Globus pallidus (tissue), 1 donor: ENCODE measurements at regions not wholly inside any gene's neighbourhood (a gene's known extent, or its start where the extent isn't known, plus 50 kb on each side); places are given as distances from the start of the nearest gene placed in this dataset.

Experiments used
- DNase-seq: peaks from one replicate; pipeline ENCODE4 v3.0.0-alpha.2; 2015; ENCODE audit warnings: low spot score

DNA sequence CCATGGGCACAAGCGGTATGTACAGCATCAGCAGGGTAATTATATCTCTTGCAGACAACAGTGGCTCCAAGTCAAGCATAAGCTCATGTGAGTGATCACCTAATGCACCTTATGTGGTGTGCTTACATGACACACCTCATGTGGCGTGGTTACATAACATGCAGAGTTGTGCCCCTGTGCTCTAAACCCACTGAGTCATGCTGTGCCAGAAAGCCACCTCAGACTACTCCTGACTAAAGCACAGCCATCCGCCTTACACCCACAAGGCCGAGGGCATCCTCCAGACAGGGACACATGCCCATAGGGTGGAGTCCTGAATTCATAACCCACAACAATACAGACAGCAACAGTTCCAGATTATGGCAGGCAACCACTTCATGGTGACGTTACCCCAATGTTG is 163.7 kb upstream of the SLC30A5 start:
- DNase-seq, result no peak

DNA sequence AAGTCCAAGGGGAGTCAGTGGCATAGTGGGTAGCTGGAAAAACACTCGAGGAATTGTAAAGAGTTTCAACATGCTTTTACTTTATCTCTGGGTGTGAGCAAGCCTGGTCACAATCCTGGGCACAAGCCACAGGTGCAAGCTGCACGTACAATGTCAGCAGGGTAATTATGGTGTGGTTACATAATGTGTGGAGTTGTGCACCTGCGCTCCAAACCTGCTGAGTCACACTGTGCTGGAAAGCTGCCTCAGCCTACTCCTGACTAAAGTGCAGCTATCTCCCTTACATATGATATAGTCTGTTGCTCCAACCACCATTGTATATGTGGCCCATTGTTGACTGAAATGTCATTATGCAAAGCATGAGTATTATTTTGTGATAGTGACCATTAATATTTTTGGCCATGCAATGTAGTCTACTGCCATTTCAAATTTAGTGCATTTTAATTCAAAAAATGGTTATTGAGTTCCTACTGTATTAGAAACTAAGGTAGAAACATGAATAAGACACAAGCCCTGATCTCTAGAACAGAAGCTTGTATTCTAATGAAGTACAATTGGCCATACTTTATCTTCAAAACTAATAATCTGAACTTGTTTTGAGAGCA is 160.9 kb upstream of the SLC30A5 start:
- DNase-seq, result no peak

DNA sequence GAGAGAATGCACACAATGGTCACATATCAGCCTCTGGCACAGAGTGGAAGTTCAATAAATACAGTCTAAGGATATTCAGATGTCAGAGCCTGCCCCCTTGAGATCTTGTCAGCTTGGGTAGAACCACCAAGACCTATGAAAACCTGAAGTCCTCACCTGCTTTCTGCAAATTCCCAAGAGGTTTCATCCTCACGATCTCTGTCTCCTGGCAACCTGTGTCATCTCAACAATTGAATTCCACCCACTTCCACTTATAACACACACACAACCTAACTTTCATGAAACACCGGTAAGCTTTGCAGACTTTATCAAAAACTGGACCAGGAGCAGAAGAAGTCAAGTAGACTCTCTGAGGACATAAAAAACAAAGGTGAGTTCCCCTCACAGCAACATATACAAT is 151.6 kb upstream of the SLC30A5 start:
- no peak for DNase-seq

DNA sequence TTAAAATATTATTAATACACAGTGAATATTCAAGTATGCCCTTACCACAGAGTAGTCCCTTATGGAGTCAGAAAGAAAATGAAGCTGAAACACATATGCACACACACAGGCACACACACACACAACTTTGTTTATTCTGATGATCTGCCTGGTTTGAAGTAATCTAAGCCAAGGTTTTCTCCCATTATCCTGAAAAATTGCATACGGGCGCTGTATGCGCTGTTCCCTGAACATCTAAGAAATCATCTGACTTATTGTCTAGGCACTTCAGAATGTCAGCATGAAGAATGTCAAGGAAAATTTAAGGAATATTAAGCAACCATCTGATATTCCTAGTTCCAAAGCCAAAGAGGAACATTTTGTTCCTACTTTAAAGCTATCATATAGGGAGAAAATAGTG is 147.1 kb upstream of the SLC30A5 start:
- no peak for DNase-seq

DNA sequence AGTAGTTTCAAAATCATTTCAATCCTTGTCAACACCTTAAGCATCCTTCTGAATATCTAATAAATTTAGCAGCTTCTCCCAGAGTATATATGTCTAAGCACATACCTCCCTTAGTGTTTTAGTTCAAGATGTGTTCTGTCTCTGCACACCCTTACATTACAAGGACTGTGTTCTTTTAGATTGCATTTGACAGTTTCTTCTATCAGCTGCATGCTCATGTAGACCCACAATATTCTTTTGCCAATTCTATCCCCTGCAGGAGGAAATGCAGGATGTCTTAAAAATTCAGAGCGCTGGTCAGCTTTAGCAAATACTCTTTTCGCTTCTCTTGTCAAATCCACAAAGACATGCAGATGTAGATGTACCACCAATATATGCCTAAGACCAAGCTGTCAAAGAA is 145.8 kb upstream of the SLC30A5 start:
- DNase-seq, result no peak

DNA sequence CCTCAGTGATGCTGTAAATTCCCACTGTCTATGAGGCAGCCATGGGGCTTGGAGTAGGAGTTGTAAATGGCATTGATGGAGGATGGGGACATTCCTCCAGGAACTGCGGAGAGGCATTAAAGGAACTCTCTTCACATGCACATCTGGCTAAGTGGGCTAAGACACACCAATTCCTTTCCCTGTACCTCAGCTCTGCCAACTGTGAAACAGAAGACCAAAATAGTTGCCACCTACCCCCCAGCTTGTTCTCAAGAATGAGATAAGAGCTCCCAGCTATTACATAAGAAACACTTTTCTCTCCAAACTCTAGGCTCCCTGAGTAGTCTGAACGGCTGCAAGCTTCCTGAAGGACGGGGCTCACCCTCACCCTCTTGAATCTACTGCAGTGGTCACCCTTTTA is 144.6 kb upstream of the SLC30A5 start:
- no peak for DNase-seq

DNA sequence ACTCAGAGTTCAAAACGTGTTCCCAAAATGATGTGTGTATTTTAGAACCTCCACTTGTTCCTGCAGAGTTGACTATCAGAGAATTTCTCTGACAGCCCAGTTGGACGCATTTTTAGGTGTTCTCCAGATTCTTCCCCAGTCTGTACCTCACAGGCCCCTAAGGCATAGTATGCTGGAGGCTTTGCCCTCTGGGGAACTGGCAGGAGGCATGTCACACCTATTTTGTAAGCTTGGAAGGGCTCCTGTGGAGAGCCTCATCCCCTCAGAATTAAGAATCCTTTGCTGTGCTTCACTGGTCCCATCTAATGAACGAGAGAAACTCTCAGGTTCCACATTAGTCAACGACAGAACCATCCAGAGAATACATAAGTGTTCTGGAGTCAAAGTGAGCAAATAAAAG is 144.1 kb upstream of the SLC30A5 start:
- no peak for DNase-seq

DNA sequence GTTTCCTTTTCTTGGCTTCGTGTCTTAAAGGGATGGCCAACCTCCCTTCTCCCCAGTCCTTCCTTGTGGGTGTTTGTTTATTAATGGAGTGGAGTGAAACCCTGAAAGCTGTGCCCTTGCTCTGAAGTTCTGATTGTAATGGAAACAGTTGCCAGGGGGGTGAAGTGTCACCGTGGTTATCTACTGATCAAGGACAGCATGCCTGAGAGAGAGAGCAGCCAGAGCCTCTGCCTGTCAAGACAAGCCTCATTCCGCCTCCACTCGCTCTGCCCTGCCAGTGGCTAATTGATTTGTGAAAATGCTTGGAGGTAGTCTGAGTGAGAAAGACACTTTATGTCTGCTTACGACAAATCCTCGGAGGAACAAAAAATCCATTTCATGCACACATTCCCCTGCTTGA is 143.7 kb upstream of the SLC30A5 start:
- no peak for DNase-seq

DNA sequence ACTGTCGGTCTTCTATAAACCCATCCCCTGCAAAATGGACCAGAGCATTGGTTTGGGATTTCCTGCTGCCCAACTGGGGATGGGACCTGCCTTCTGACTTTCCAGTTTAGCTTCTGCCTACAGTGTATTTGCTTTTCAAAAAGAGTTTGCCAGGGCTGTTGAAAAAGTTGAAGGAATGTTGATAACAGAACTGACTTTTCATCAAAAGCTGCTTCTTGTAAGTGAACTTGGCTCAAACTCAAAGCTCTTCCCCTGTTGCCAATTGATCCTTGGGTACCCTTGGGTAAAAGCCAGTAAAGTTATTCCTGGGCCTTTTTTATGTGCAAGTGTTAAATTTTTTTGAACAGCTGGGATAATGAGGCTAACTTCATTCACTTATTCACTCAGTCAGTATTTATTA is 142.9 kb upstream of the SLC30A5 start:
- DNase-seq, result no peak

DNA sequence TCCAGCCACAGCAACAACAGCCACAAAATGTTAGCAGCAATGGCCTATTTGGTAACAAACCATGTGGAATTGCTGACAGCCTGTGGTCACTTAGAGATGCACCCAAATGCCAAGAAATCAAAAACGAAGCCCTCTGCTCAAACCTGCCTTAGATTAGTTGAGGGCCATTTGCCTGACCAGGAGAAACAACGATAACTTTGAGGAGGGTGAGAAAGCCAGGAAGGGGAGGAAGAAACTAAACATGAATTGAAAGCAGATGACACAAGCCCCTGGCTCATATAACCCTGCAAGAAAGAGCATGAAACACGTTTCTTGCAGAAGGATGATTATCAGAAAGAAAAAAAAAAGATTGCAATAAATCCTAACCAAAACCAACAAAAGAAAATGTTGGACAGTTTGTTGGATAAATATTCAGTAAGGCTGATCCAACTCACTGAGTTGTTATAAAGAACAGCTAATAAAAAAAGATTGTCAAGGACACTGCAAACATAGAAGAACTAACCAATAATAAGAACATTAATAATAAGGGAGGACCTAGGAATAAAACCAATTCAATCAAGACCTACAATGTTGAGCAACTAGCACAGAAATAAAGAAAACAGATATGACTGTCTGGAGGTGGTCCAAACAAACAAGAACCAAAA is 140.5 kb upstream of the SLC30A5 start:
- no peak for DNase-seq

DNA sequence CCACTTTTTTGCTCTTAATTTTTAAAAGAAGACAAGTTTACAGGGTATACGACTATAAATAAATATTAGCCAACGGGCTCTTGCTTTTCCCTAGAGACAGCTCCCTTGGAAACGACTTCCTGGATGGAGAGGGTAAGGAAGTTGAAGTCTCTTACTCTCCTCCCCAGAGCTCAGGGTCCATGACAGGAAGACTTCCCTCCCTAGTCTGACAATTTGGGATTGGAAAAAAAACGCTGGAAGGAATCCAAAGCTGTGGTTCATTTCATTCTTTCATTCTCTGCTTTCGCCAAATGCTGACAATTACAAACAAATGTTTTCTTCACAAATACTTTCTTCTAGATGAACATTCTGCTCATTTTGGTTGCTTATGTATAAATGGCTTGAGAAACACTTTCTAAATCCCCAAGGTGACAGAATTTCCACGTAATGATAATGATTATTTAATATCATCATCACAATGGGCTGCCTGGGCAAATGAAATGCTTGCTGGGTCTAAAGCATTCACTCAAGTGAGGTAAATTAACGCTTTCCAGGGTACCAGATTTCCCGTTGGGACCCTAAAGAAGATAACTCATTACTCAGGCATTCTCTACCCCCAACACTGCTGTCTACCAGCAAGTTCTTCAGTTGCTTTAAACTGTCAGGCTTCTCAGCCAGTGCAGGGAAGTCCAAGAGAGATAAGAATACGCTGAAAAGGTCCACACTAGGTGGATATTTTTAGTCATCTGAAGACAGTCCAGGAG is 139.8 kb upstream of the SLC30A5 start:
- DNase-seq, result no peak

DNA sequence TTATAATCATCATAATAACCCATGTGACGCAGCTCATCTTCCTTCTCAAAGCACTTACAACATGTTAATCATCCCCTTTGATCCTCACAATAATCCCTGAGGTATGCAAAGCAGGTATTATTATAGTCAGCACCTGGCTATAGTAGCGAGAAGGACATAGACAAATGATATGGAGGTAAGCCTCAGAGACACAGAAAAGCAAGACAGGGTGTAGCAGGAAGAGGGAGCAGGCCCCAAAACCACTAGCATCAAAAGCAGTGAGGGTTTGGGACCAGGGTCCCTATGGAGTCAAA is 139.2 kb upstream of the SLC30A5 start:
- DNase-seq, result no peak

DNA sequence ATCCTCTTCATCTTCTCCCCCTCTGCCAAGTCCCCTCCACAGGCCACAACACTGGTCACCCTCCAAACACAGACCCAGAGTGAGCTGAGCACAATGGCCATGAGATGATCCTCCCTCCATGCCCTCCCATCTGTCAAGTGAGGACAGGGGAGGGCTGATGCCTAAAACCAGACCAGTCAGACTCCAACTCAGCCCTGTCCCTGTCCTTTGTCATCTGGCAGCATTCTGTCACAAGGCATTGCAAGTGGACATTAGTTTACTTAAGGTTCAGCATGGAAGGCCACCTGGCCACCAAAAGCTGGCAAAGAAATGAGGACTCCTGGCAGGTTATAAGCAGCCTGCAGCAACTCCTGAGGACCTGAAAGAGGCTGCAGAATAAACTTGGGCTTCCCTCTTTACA is 136.2 kb upstream of the SLC30A5 start:
- DNase-seq, result no peak

DNA sequence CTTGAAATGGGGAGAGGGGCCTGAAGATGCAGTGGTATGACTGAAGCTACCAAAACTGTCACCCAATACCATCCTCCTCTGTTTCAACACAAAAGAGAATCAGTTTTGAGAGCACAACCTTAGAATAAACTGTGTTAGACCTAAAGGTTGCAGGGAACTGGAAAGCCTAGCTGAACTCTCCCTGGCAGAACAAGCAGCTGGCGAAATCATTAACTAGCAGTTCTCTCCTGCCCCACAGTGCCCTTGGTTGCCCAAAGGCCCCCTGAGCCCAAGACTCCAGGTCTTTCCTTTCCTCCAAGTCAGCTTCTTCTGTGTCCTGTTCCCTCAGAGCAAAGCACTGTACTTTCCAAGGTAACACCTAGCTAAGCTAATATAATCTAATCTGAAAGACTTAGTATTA is 135.4 kb upstream of the SLC30A5 start:
- no peak for DNase-seq

DNA sequence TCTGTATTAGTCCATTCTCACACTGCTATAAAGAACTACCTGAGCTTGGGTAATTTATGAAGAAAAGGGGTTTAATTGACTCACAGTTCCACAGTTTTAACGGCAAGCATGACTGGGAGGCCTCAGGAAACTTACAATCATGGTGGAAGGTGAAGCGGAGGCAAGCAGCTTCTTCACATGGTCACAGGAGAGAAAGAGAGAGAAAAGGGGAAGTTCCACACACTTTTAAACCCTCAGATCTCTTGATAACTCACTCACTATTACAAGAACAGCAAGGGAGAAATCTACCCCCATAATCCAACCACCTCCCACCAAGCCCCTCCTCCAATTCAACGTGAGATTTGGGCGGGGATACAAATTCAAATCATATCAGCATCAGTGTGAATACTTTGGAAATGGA is 133.4 kb upstream of the SLC30A5 start:
- no peak for DNase-seq

DNA sequence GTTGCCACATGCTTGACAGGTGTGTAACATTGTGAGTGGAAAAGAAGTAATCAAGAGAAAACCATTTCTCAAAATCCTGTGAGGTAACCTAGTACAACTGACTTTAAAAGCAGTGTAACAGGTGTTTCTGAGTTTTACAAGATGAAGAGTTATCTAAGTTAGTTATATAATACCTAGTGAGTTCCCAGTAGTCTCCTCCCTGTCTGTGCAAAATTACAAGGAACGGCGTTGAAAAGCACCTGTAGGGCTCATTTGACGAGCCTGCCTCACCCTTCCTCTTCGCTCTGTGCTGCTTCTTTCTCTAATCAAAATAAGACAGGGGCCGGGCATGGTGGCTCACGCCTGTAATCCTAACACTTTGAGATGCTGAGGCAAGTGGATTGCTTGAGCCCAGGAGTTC is 132.9 kb upstream of the SLC30A5 start:
- DNase-seq, result no peak

DNA sequence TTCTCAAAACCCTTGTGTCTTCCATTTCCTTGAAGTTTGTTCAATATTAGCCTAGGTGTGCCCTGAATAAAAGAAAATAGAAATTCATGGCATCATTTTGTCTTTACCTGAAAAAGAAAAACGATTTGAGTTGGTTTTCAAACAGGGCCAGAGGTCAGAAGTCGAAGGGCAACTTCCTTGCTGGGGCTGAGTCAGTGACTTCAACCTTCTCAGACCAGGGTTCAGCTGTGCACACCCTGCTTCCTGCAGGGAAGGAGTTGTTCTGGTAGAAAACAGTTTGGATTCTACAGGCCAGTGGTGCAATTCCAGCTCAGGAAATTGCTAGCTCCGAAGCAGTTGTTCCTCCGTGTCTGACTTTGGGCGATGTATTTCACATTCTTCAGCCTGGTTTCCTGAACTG is 132.1 kb upstream of the SLC30A5 start:
- no peak for DNase-seq

DNA sequence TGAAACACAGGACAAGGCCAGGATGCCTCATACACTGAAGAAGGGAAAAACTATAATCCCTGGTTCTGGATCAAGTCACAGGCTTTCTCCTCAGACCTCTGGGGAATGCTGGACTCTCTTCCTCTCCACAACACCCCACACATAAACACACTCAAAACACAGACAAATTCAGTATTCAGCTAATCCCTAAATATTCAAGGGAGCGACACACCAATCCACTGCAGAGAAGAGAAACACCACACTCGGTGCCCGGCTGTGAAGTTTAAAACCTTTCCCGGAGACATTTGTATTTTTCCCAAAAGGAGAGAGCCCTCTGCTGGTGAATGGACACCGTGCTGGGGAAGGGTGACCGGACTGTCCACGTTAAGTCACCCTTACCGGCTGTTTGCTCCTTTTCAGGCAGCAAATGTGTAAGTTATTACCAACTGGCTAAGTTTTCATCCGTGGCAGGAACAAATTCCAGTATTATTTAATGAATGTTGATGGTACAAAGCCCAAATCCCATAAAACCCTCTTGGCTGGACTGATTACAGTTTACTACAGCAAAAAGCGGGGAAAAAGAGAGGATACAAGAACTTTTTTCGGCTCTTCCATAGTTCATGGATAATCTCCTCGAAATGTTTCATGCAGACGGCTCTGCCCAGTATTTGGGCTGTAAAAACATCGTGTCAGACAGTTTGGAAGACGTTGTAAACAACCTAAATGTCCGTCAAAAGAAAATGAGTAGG is 130.9 kb upstream of the SLC30A5 start:
- peak; percentile 68 for DNase-seq

DNA sequence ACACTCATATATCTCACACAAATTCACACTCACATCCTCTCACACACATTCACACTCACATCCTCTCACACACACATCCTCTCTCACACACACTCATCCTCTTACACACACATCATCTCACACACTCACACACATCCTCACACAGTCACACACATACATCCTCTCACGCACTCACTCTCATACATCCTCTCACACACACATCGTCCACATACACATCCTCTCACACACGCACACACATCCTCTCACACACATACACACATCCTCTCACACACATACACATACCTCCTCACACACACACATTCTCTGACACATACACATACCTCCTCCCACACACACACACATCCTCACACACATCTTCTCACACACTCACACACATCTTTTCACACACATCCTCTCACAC is 129.1 kb upstream of the SLC30A5 start:
- DNase-seq, result no peak

DNA sequence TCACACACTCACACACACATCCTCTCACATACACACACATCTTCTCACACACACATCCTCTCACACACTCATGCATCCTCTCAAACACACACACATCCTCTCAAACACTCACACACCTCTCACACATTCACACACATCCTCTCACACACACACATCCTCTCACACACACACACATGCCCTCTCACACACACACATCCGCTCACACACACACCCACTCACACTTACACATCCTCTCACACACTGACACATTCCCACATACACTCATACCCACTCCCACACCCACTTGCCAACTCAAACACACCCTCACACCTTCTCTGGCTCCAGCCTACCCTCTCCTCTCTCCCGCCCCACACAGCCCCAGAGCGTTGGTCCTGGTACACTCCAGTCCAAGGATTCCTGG is 127.9 kb upstream of the SLC30A5 start:
- no peak for DNase-seq

DNA sequence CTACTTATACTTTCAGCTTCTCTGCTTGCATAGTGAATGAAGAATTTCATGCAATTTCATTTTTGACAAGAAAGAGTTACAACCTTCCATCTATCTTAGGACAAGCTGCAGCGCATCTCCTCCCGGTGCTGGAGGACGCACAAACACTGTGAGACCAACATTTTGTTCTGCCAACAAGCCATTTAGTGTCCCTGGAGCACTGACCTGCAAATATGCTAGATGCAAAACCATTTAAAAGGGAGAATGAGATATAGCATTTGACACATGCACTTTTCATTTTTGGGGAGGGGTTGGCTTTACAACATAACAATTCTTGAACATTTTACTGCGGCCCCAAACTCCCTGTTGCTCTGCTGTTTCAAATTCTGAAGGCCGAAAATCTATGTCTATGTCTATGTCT is 127.2 kb upstream of the SLC30A5 start:
- DNase-seq, result no peak

DNA sequence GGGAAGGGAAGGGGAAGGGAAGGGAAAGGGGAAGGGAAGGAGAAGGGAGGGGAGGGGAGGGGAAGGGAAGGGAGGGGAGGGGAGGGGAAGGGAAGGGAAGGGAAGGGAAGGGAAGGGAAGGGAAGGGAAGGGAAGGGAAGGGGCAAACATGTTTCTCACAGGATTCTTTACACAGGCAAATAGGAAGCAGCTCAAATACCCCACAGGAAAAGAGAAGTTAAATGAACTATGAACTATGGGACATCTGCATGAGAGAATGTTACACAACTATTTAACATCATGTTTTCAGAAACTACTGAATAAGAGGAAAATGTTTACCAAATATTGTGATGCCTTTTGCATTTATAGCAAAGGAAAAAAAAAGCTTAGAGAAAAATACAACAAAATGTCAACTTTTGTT is 125.4 kb upstream of the SLC30A5 start:
- no peak for DNase-seq

DNA sequence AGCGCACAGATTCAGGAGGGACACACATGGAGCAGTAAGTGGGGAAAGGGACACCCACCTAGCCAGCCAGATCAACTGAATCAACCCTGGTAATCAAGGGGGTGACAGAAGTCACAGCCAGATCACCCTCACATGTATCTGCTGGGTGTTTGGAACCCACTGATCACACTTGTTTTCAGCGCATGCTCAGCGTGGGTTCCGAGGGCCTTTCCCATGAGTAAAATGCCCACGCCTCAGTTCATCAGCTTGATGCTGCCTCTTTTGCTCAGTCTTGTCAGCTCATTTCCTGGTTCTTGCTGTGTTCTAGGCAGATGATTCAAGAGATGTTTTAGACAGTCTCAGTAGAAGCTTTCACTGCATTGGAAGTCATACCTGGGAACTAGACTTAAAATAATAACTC is 123.2 kb upstream of the SLC30A5 start:
- no peak for DNase-seq
